ENCODE measurements at regions not wholly inside any gene's neighbourhood (a gene's known extent, or its start where the extent isn't known, plus 50 kb on each side); places are given as distances from the start of the nearest gene placed in this dataset.

GRCh38 chr11:92024788-92025187 lies 199.8 kb upstream of the FAT3 start:
- no peak overlapping the region for H2AFZ ChIP-seq (ENCODE audit: low read length)
- no peaks in the 10 kb centered on the region for H3K9me3 ChIP-seq (replicated peaks; ENCODE audit: insufficient read depth, low read length)
- no peak overlapping the region for H3K27ac ChIP-seq (ENCODE audit: low read length)
- H3K27me3 ChIP-seq (replicated peaks; ENCODE audit: insufficient read depth, low read length), result no peaks in the 10 kb centered on the region
- H3K4me2 ChIP-seq (ENCODE audit: low read depth, low read length), result no peak overlapping the region
- no peaks in the 10 kb centered on the region for H3K9me2 ChIP-seq (replicated peaks; ENCODE audit: insufficient read depth, low read length)
- no peak for TF ChIP-seq EZH2 (optimal IDR thresholded peaks at IDR 0.05; ENCODE audit: low read depth, low read length)
- DNase-seq, result no peak
- no peaks in the 10 kb centered on the region for H3K79me2 ChIP-seq (ENCODE audit: low read length)
- no peaks in the 10 kb centered on the region for H3F3A ChIP-seq (ENCODE audit: insufficient read depth, low read length)
- no peaks in the 10 kb centered on the region for H4K20me1 ChIP-seq (ENCODE audit: insufficient read depth, low read length)
- no peaks in the 10 kb centered on the region for H3K4me1 ChIP-seq (ENCODE audit: low read length)
- H3K9ac ChIP-seq (ENCODE audit: low read length), result no peak overlapping the region
- no peak overlapping the region for H3K4me3 ChIP-seq (ENCODE audit: low read length)
- H3K36me3 ChIP-seq (replicated peaks; ENCODE audit: insufficient read depth, low read length), result no peaks in the 10 kb centered on the region

- Histone ChIP-seq H3K36me3 (replicated peaks; ENCODE audit: insufficient read depth, low read length) (no peaks in the 10 kb centered on the region), H3K27ac (ENCODE audit: low read length) (no peak overlapping the region), H3K4me1 (ENCODE audit: low read length) (no peaks in the 10 kb centered on the region), H3K9me3 (replicated peaks; ENCODE audit: insufficient read depth, low read length) (no peaks in the 10 kb centered on the region), H3K4me2 (ENCODE audit: low read depth, low read length) (no peak overlapping the region), H3K9me2 (replicated peaks; ENCODE audit: insufficient read depth, low read length) (no peaks in the 10 kb centered on the region), H2AFZ (ENCODE audit: low read length) (no peak overlapping the region), H4K20me1 (ENCODE audit: insufficient read depth, low read length) (no peaks in the 10 kb centered on the region), H3K9ac (ENCODE audit: low read length) (no peak overlapping the region), H3K27me3 (replicated peaks; ENCODE audit: insufficient read depth, low read length) (no peaks in the 10 kb centered on the region), H3K4me3 (ENCODE audit: low read length) (no peak overlapping the region), H3F3A (ENCODE audit: insufficient read depth, low read length) (no peaks in the 10 kb centered on the region), H3K79me2 (ENCODE audit: low read length) (no peaks in the 10 kb centered on the region)
- TF ChIP-seq EZH2 (optimal IDR thresholded peaks at IDR 0.05; ENCODE audit: low read depth, low read length), result no peak
- no peak for TF ChIP-seq CTCF (IDR thresholded peaks at IDR 0.05; ENCODE audit: low read length)
- TF ChIP-seq EZH2phosphoT487 (IDR thresholded peaks at IDR 0.05; ENCODE audit: low read length), result no peak
- no peak for DNase-seq
Measured at GRCh38 chr11:92022499-92022898, 202.1 kb upstream of the FAT3 start.

GRCh38 chr11:92018332-92018731 lies 206.3 kb upstream of the FAT3 start:
- Histone ChIP-seq H3F3A (ENCODE audit: insufficient read depth, low read length) (no peaks in the 10 kb centered on the region), H4K20me1 (ENCODE audit: insufficient read depth, low read length) (no peaks in the 10 kb centered on the region), H3K27ac (ENCODE audit: low read length) (no peak overlapping the region), H3K4me3 (ENCODE audit: low read length) (no peak overlapping the region), H3K4me1 (ENCODE audit: low read length) (no peaks in the 10 kb centered on the region), H3K79me2 (ENCODE audit: low read length) (no peaks in the 10 kb centered on the region), H3K36me3 (replicated peaks; ENCODE audit: insufficient read depth, low read length) (no peaks in the 10 kb centered on the region), H3K9ac (ENCODE audit: low read length) (no peak overlapping the region), H3K9me3 (replicated peaks; ENCODE audit: insufficient read depth, low read length) (no peaks in the 10 kb centered on the region), H2AFZ (ENCODE audit: low read length) (no peak overlapping the region), H3K9me2 (replicated peaks; ENCODE audit: insufficient read depth, low read length) (no peaks in the 10 kb centered on the region), H3K4me2 (ENCODE audit: low read depth, low read length) (no peak overlapping the region), H3K27me3 (replicated peaks; ENCODE audit: insufficient read depth, low read length) (no peaks in the 10 kb centered on the region)
- no peak for DNase-seq
- TF ChIP-seq EZH2 (optimal IDR thresholded peaks at IDR 0.05; ENCODE audit: low read depth, low read length) (no peak), EZH2phosphoT487 (IDR thresholded peaks at IDR 0.05; ENCODE audit: low read length) (no peak), CTCF (IDR thresholded peaks at IDR 0.05; ENCODE audit: low read length) (no peak)

GRCh38 chr11:92008249-92008648 lies 216.4 kb upstream of the FAT3 start:
- TF ChIP-seq EZH2phosphoT487 (IDR thresholded peaks at IDR 0.05; ENCODE audit: low read length) (no peak), EZH2 (optimal IDR thresholded peaks at IDR 0.05; ENCODE audit: low read depth, low read length) (no peak), CTCF (IDR thresholded peaks at IDR 0.05; ENCODE audit: low read length) (no peak)
- Histone ChIP-seq H3K27ac (ENCODE audit: low read length) (no peak overlapping the region), H3F3A (ENCODE audit: insufficient read depth, low read length) (no peaks in the 10 kb centered on the region), H3K36me3 (replicated peaks; ENCODE audit: insufficient read depth, low read length) (no peaks in the 10 kb centered on the region), H3K27me3 (replicated peaks; ENCODE audit: insufficient read depth, low read length) (no peaks in the 10 kb centered on the region), H3K9me2 (replicated peaks; ENCODE audit: insufficient read depth, low read length) (no peaks in the 10 kb centered on the region), H4K20me1 (ENCODE audit: insufficient read depth, low read length) (no peaks in the 10 kb centered on the region), H3K4me3 (ENCODE audit: low read length) (no peak overlapping the region), H3K9ac (ENCODE audit: low read length) (no peak overlapping the region), H2AFZ (ENCODE audit: low read length) (no peak overlapping the region), H3K79me2 (ENCODE audit: low read length) (no peaks in the 10 kb centered on the region), H3K9me3 (replicated peaks; ENCODE audit: insufficient read depth, low read length) (no peaks in the 10 kb centered on the region), H3K4me1 (ENCODE audit: low read length) (no peaks in the 10 kb centered on the region), H3K4me2 (ENCODE audit: low read depth, low read length) (no peak overlapping the region)
- no peak for DNase-seq
